GM13977 (cell line): ENCODE measurements at regions not wholly inside any gene's neighbourhood (a gene's known extent, or its start where the extent isn't known, plus 50 kb on each side); places are given as distances from the start of the nearest gene placed in this dataset.

Experiments used
- DNase-seq: peaks from one replicate; pipeline ENCODE4 v3.0.0; 2012; ENCODE audit warnings: low spot score
- CTCF ChIP-seq: IDR thresholded peaks from 2 replicates; pipeline ENCODE4 v1.5.1; 2012; ENCODE audit warnings: mild to moderate bottlenecking, control low read depth; ENCODE audit not compliant: insufficient read depth; ENCODE audit errors: extremely low read depth, missing control alignments
- in situ Hi-C: fragments of 300-500 bp; cut with MboI; formaldehyde crosslinking; loops from one replicate; pipeline ENCODE4 v1.12.0; 2022; ENCODE audit warnings: low sequenced_read_pairs, low pct_unique_long_range_greater_than_20kb, mixed read lengths, inconsistent platforms; ENCODE audit not compliant: unreplicated experiment

GRCh38 chr14:56862836-56863235, 52.6 kb upstream of the OTX2 start:
- TF ChIP-seq CTCF = no peak
- DNase-seq = no peak
- in situ Hi-C loops = no loop called here

GRCh38 chr14:56860441-56860840, 50.2 kb upstream of the OTX2 start:
- in situ Hi-C loops = no loop called here
- no peak for TF ChIP-seq CTCF
- no peak for DNase-seq
